Upper lobe of left lung (tissue), 4 donors: ENCODE measurements at regions not wholly inside any gene's neighbourhood (a gene's known extent, or its start where the extent isn't known, plus 50 kb on each side); places are given as distances from the start of the nearest gene placed in this dataset.

Experiments
- POLR2AphosphoS5 ChIP-seq, 2 donors: sonication (generic); formaldehyde crosslinking; IDR thresholded peaks; one replicate each; pipeline ENCODE4 v1.5.1; 2017; ENCODE audit warnings: antibody characterized with exemption in 2 of 2
- TF ChIP-seq, protein P1 (sequence below), 6 experiments: fragments of 450-650 bp in 4 of 6; fragments of 200-600 bp in 2 of 6; sonication (generic) in 2 of 6; IDR thresholded peaks; one replicate each; pipeline ENCODE4 v1.5.1; 2016 to 2019; ENCODE audit warnings: antibody characterized with exemption in 6 of 6

- TF ChIP-seq, protein P1, sequence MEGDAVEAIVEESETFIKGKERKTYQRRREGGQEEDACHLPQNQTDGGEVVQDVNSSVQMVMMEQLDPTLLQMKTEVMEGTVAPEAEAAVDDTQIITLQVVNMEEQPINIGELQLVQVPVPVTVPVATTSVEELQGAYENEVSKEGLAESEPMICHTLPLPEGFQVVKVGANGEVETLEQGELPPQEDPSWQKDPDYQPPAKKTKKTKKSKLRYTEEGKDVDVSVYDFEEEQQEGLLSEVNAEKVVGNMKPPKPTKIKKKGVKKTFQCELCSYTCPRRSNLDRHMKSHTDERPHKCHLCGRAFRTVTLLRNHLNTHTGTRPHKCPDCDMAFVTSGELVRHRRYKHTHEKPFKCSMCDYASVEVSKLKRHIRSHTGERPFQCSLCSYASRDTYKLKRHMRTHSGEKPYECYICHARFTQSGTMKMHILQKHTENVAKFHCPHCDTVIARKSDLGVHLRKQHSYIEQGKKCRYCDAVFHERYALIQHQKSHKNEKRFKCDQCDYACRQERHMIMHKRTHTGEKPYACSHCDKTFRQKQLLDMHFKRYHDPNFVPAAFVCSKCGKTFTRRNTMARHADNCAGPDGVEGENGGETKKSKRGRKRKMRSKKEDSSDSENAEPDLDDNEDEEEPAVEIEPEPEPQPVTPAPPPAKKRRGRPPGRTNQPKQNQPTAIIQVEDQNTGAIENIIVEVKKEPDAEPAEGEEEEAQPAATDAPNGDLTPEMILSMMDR (IDR thresholded peaks at IDR 0.05), result no peak
- no peak for TF ChIP-seq POLR2AphosphoS5 (IDR thresholded peaks at IDR 0.05)
Observed at GRCh38 chr5:6236858-6237481, 141.4 kb downstream of the MED10 start.
